ENCODE measurements at regions not wholly inside any gene's neighbourhood (a gene's known extent, or its start where the extent isn't known, plus 50 kb on each side); places are given as distances from the start of the nearest gene placed in this dataset.

- TF ChIP-seq CTCF (conservative IDR thresholded peaks at IDR 0.05) (no peak), ZFX (IDR thresholded peaks at IDR 0.05) (no peak)
These were observed 383.9 kb downstream of the DCAF12L2 start for GRCh38 chrX:125782184-125782583.

All from C4-2B (cell line).